NCI-H82 treated with DMSO at 0.1 percent for 48 hours (cell line): ENCODE measurements at regions not wholly inside any gene's neighbourhood (a gene's known extent, or its start where the extent isn't known, plus 50 kb on each side); places are given as distances from the start of the nearest gene placed in this dataset.
"Not testable (repeated sequence)": the region's sequence is repeated elsewhere in the genome, so short reads cannot be mapped to it uniquely, and the experiment has no call there.

ENCODE experiments used
- DNase-seq: peaks from one replicate; lab custom pipeline; 2025; ENCODE audit not compliant: unreplicated experiment; lab: John Stamatoyannopoulos, UW

- DNase-seq: no peak
These were observed 293.3 kb upstream of the RGMA start for GRCh38 chr15:93382200-93382820.

DNA sequence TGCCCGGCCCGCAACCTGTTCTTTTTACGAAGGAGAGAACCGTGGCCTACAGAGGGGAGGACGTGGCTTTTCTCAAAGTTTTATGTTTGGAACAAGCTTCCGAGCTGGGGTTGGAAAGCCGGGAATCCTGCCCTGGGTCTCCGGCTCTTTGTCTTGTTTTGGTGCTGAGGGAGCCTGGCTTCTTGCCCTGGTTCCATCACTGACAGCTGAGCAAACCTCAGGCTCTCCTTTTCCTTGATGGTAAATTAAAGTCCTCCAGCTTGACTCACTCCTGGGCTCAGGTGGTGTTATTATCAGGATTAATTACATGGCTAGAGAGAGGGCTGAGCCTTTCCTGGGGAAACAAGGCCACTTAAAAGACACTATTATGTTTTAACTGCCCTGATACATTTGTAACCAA lies 289.5 kb upstream of the RGMA start:
- DNase-seq: no peak

DNA sequence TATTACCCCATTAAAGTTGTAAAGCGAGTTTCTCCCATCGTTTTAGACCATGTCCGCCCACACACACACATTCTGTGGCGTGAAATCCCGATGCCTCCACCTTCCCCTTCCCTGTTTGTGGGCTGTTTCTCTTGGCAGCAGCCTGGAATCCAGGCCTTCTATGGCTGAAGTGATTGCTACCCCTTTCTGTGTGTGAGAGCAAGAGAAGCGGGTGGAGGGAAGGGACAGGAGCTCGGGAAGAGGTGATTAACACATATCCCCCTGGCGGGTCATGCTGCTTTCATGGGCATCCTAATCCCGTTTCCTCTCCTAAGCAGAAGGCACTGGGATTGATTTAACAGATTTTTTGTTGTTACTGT lies 283.8 kb upstream of the RGMA start:
- no peak for DNase-seq

DNA sequence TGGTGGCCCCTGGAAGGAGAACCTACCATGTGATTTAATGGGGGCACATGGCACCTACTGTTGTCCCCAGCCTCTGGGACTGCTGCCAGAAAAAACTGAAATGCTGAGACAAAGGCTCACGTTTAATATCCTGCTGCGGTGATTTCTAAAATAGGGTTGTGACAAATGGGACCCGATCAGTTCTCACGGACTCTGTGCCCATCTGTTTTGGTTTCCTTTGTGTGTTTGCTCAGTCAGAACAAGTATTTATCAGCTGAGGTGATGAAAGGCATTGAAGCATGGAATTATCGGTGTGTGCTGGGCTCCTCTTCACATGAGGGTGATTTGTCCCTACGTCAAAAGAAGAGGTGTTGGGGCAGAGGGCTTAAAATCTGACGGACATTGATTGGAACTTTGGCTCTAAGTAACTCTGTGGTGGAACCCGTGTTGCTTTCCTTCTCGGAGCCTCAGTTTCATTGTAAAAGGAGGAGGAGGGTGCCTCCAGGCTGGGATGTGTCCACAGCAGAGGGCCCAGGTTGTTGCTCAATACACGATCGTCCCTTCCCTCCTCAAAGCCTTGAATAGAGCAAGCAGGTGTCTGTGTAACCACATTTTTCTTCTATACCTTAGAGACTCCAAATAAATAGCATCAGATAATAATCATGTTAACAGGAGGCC lies 283.3 kb upstream of the RGMA start:
- no peak for DNase-seq

- no peak for DNase-seq
These were observed 277.5 kb upstream of the RGMA start for GRCh38 chr15:93366387-93367100.

- no peak for DNase-seq
These were observed 273.8 kb upstream of the RGMA start for GRCh38 chr15:93362821-93363220.

DNA sequence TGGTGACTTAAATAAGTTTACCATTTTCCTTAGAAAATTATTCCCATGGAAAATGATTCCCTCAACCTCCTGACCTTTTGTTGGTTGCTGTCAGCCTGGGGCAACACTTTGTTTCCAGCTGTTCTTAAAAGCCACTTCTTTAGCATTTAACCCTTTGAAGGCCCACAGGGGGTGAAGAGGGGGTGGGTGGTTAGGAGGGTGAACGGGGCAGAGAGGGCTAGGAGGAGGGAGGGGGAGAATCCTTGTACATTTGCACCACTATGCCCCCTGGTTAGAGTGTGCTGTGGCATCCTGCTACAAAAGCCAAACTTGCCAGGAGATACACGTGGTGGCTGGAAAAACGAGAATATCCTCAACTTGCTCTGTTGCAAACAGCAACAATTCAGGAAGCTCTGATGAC lies 273.2 kb upstream of the RGMA start:
- DNase-seq: no peak

DNA sequence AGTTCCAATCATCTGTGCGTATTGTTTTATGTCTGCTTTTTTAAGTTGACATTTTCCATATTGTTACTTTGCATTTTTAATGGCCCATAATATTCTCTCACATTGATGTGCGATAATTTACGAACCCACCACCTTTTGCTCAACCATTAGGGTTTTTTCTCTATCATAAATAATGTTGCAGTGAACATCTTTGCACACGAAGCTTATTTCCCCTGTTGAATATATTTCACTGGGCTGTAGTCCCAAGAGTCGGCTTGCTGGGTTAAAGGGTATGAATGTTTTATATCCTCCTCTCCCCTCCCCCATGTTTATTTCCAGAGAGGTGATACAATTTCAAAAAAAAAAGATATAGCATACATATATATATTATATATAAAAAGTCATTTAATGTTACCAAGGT lies 272.7 kb upstream of the RGMA start:
- DNase-seq: no peak

GRCh38 chr15:93360976-93361375 lies 272.0 kb upstream of the RGMA start:
- no peak for DNase-seq

GRCh38 chr15:93360318-93360717 lies 271.3 kb upstream of the RGMA start:
- DNase-seq: no peak

GRCh38 chr15:93359425-93360131 lies 270.6 kb upstream of the RGMA start:
- DNase-seq: no peak

- no peak for DNase-seq
These were observed 270.0 kb upstream of the RGMA start for GRCh38 chr15:93359060-93359408.

- no peak for DNase-seq
These were observed 269.4 kb upstream of the RGMA start for GRCh38 chr15:93358166-93359059.

DNA sequence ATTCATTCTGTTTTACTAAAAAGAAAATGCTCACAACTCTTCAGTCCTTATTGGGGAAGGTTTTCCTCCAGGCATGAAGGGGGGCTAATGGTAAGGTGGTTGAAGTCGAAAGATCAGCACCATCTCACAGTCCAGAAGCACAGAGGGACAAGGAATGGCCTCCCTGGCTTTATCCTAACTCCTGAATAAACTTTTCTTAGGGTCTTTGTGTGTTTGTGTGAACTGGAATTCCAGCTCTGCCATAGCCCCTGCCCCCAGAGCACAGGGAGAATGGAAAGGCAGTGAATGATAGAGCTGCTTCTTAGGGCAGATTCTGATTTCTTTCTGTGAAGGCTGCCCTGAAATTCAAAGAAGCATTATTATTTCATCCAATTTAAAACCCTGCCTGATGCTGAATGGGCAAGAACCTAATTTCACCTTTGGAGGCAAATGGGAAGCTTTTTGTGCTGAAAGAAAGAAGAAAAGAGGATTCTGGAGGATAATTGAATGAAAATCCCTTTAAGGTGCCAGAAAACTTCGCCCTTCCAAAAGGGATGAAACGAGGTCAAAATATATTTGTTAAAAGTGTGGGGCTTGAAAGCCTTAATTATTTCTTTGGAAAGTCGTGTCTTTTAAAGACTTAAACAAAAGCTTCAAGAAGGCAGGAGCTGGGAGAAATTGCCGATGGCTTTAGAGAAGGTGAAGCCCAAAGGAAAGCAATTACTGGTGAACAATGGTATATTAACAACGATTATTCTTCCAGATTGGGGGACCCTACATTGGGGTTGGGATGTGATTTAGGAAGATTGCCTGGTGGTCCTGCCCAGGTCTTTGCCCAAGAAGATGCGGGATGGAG lies 259.9 kb upstream of the RGMA start:
- DNase-seq: no peak

DNA sequence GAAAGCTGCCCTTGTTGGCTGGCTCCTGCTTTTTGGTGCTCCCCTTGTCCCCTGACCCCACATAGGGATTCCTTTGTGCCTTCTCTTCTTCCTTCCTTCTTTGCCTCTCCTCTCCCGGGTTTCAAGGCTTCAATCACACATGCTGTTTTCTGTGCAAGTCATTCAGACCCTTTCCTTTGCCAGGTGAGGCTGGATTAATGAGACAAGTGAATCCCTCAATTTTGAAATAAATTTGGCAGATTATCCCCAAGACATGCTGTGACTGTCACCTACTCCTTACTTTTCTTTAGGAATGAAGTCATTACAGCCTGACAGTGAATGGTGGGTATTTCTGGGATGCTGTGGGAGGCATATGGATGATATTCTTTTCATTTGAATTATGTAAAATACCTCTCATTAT lies 259.0 kb upstream of the RGMA start:
- no peak for DNase-seq

DNA sequence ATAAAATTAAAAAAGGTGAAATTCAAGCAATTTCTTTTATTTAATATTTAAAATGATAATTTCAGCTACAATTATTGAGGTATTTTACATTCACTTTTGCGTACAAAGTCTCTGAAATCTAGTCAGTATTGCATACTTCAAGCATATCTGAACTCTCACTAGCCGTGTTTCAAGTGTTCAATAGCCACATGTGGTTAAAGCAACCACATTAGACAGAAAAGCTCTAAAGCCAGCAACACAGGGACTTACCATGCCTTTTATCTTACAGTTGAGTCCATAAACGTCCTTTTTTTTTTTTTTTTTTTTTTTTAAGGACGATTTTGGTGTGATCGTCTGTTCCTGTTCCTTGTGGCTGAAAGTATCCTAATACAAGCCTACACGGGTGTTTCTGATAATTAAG lies 257.0 kb upstream of the RGMA start:
- DNase-seq: no peak

GRCh38 chr15:93343402-93343801 lies 254.4 kb upstream of the RGMA start:
- not testable (repeated sequence) for DNase-seq

GRCh38 chr15:93341164-93341563 lies 252.2 kb upstream of the RGMA start:
- no peak for DNase-seq

DNA sequence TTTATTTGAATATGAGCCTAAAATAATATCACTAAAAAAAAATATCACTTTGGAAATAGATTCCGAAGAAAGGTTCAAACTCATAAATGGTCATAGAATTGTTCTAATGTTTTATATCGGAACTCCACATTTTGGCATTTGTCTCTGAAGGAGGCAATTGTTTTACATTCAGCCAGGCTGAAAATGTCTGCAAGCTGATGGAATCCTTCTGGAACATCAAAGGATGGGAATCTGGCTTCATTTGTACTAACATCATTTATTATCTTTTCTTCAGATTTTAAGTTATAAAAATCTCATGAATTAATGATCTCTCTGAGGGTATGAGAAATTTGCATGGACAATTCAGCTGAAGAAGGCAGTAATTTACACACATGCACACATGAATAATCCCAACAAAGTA lies 251.4 kb upstream of the RGMA start:
- DNase-seq: no peak

DNA sequence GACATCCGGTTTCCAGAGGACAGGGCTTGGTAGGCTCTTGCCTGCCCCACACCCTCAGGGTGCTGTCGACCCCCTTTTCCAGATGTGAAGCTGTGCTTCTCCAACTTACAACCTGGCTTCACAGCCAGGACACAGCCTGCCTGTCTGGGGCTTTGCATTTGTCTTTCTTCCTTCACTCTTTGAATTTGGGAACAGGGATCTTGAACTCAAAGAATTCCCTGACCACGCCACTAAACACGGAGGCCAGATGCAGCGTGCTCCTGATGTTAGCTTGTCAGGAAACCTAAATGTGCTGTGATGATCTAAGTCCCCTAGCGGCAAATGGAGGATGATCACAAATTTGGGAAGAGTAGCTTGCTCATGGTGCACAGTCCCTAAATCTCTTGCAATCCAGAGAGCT lies 244.8 kb upstream of the RGMA start:
- DNase-seq: no peak
